HCT116 (cell line): ENCODE measurements at regions not wholly inside any gene's neighbourhood (a gene's known extent, or its start where the extent isn't known, plus 50 kb on each side); places are given as distances from the start of the nearest gene placed in this dataset.

Experiments
- CEBPB ChIP-seq: IDR thresholded peaks from 2 replicates; pipeline ENCODE4 v1.6.1; 2012; ENCODE audit warnings: low read depth
- EGR1 ChIP-seq: IDR thresholded peaks from 2 replicates; pipeline ENCODE4 v1.6.1; 2012; ENCODE audit warnings: low read depth
- EZH2 ChIP-seq: fragments of 200-600 bp; sonication (generic); IDR thresholded peaks from 2 replicates; pipeline ENCODE4 v1.6.1; 2017; ENCODE audit warnings: antibody characterized with exemption, mixed run types
- EZH2phosphoT487 ChIP-seq: fragments of 200-600 bp; IDR thresholded peaks from 2 replicates; pipeline ENCODE4 v1.6.1; 2018; ENCODE audit warnings: antibody characterized with exemption, borderline replicate concordance
- POLR2A ChIP-seq: IDR thresholded peaks from 2 replicates; pipeline ENCODE4 v1.7.0; 2011; ENCODE audit warnings: borderline replicate concordance; ENCODE audit not compliant: insufficient read depth, insufficient read length; ENCODE audit errors: extremely low read depth
- TCF7L2 ChIP-seq: IDR thresholded peaks from 2 replicates; pipeline ENCODE4 v1.7.0; 2011; ENCODE audit warnings: borderline replicate concordance, inconsistent platforms; ENCODE audit not compliant: insufficient read depth, insufficient read length; ENCODE audit errors: extremely low read depth
- ZFX ChIP-seq: fragments of 450-650 bp; IDR thresholded peaks from 2 replicates; pipeline ENCODE4 v1.6.1; 2017
- TF ChIP-seq, protein P1 (sequence below), 3 experiments: fragments of 200-600 bp in 1 of 3; sonication (generic) in 1 of 3; IDR thresholded peaks in 2 of 3; conservative IDR thresholded peaks in 1 of 3; 2 replicates each; pipeline ENCODE4 v1.5.1; 2012 to 2017; ENCODE audit warnings: low read depth in 2 of 3, low read length in 2 of 3, antibody characterized with exemption in 1 of 3, borderline replicate concordance in 1 of 3, control low read depth in 1 of 3, mild to moderate bottlenecking in 1 of 3, mixed read lengths in 1 of 3, mixed run types in 1 of 3, moderate library complexity in 1 of 3; ENCODE audit not compliant: insufficient read depth in 1 of 3

DNA sequence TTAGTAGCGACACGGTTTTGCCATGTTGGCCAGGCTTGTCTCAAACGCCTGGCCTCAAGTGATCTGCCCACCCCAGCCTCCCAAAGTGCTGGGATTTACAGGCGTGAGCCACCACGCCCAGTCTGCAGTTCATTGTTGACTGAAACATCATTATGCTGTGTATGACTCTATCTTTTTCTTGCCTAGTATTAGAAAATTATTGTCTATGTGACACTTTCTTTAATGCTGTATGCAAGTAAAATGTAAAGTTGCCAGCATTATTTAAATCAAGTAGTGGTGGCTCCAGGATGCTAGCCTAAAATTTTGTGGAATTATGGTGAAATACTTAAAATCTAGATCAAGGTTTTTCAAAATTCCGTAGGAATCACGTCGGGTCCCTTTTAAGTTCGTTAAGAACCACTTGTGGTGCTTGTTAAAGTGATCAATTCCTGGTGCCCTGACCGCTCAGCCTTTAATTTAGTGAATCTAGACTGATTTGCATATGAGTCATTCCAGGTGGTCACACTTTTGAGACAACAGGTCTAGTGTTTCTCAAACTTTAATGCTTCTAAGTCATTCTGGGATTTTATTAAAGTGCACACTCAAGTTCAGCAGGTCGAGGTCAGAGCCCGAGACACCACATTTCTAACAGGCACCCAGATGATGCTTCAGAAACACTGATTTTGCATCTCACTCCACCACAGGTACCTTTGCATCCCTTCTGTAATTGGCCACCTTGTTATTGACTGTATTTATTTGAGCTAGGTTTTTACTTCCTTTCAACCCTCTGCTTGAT lies 132.6 kb upstream of the MTHFD1L start:
- TF ChIP-seq, protein P1, sequence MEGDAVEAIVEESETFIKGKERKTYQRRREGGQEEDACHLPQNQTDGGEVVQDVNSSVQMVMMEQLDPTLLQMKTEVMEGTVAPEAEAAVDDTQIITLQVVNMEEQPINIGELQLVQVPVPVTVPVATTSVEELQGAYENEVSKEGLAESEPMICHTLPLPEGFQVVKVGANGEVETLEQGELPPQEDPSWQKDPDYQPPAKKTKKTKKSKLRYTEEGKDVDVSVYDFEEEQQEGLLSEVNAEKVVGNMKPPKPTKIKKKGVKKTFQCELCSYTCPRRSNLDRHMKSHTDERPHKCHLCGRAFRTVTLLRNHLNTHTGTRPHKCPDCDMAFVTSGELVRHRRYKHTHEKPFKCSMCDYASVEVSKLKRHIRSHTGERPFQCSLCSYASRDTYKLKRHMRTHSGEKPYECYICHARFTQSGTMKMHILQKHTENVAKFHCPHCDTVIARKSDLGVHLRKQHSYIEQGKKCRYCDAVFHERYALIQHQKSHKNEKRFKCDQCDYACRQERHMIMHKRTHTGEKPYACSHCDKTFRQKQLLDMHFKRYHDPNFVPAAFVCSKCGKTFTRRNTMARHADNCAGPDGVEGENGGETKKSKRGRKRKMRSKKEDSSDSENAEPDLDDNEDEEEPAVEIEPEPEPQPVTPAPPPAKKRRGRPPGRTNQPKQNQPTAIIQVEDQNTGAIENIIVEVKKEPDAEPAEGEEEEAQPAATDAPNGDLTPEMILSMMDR (IDR thresholded peaks at IDR 0.05 in 2 of 3, conservative IDR thresholded peaks at IDR 0.05 in 1 of 3; ENCODE audit: borderline replicate concordance in 1 of 3, insufficient read depth in 1 of 3, low read depth in 2 of 3, low read length in 2 of 3), result no peak
- no peak for TF ChIP-seq EZH2
- TF ChIP-seq POLR2A, result no peak
- TF ChIP-seq ZFX, result no peak
- no peak for TF ChIP-seq CEBPB
- TF ChIP-seq EGR1, result no peak
- no peak for TF ChIP-seq TCF7L2
- no peak for TF ChIP-seq EZH2phosphoT487
